22Rv1 (cell line): ENCODE measurements at regions not wholly inside any gene's neighbourhood (a gene's known extent, or its start where the extent isn't known, plus 50 kb on each side); places are given as distances from the start of the nearest gene placed in this dataset.

ENCODE experiments used
- CTCF ChIP-seq: fragments of 450-650 bp; IDR thresholded peaks from 2 replicates; pipeline ENCODE4 v1.5.1; 2017; ENCODE audit warnings: mild to moderate bottlenecking
- ZFX ChIP-seq: fragments of 450-650 bp; IDR thresholded peaks from 2 replicates; pipeline ENCODE4 v1.6.1; 2017; ENCODE audit warnings: antibody characterized with exemption, borderline replicate concordance

- TF ChIP-seq CTCF (no peak), ZFX (no peak)
Observed at GRCh38 chr1:47659146-47659545, 221.3 kb downstream of the FOXD2 start.
